NCI-H748 (cell line): ENCODE measurements at regions not wholly inside any gene's neighbourhood (a gene's known extent, or its start where the extent isn't known, plus 50 kb on each side); places are given as distances from the start of the nearest gene placed in this dataset.
A peak's percentile ranks its signal among the peaks of the same experiment; 100 is the strongest.
"Not testable (repeated sequence)": the region's sequence is repeated elsewhere in the genome, so short reads cannot be mapped to it uniquely, and the experiment has no call there.

Source experiments
- DNase-seq: peaks from one replicate; lab custom pipeline; 2025; ENCODE audit not compliant: unreplicated experiment; lab: John Stamatoyannopoulos, UW

DNA sequence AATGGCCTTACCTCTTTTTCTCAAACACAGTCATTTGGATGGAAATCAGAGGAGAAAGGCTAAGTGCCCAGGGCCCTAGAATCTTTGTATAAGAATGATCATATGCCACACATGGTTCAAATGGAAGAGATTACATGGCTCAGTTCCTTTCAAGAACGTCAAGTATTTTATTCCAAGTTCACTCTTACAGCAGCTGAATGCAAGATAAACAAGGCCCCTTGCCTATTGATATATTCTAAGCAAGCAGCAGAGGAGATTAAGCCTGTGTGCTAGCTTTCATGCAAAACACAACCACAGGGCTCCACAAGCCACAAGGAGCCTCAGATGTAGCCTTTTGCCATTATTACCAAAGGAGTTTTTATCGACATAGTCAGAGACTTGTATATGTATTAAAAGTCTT, 55.3 kb upstream of the SLCO6A1 start:
- DNase-seq: no peak

DNA sequence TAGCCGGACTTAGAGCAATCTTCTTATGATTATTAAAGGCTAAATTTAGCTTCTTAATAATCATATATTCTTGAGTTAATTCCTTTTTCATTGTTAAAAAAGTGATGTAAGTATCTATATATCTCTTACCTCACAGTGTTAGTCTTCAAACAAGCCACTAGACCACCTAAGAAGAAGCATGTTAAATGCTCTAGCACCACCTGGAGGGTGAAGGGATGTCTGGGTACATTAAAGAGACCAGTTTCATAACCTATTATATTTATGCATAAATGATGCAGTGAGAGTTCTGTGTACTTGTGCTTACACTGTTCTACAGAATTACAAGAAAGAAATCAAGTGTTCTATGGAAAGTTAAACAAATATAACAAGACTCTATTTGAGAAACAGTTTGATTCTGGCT, 55.9 kb upstream of the SLCO6A1 start:
- DNase-seq: peak; percentile 34

DNA sequence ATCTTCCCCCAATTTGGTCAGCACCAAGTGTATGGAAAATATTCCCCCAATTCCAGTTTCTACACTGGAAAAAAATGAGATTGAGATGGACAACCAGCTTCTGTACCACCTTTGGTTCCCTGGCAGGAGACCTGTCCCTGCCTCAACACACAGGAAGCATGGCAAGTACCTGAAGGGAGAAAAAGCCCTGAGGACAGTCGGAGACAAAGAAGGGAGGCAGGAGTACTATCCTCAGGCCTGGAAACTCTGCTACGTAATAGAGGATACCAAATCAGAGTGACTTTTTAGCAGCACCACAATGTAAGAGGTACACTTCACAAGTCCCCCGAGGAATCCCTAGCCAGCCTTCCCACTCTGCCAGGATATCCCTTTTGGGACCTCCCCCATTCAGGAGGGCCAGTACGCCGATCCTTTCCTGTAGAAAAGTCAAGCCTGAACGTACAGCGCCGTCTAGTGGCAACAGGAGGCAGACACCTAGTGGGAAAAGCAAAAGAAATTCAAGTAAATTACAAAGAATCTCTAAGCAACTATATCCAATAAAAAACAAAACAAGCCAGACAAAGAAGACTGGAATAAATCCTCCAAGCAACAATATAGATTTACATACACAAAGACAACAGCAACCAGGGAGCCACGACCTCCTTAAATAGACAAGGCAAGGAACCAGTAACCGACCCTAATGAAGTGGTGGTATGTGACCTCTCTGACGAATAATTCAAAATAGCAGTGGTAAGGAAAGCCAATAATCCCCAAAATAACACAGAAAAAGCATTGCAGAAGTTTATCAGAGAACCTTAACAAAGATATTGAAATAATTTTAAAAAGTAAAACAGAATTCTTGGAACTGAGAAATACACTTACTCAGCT, 63.3 kb upstream of the SLCO6A1 start:
- DNase-seq: peak; percentile 48

DNA sequence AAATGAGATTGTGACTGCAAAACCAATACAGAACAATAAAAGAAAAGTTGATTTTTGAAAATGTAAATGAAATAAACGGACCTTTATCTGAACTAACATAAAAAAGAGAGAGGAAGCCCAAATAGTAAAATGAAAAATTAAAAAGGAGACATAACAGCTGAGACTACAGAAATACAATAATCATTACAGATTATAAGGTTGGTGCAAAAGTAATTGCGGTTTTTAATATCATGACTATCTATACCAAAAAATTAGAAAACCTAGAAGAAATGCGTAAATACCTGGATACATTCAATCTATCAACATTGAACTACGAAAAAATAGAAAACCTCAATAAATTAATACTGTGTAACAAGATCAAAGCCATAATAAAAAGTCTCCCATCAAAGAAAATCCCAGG, 71.9 kb upstream of the SLCO6A1 start:
- no peak for DNase-seq

DNA sequence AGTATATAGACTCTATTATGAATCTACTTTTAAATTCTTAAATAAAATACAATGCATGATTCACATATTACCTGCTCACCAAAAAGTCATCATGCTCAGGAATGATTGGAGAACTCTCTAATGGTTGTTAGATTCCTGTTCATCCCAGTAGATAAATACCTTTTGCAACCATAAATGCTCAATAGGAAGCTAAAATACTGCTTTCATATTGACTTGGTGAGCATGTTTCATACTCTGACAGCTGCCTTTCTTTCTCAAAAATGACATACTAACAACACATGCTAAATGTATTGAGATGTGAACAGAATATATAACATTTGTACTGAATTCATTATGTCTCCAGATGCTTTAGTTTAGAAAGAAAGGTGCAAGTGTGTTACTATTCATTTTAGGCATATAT, 79.6 kb upstream of the SLCO6A1 start:
- no peak for DNase-seq

DNA sequence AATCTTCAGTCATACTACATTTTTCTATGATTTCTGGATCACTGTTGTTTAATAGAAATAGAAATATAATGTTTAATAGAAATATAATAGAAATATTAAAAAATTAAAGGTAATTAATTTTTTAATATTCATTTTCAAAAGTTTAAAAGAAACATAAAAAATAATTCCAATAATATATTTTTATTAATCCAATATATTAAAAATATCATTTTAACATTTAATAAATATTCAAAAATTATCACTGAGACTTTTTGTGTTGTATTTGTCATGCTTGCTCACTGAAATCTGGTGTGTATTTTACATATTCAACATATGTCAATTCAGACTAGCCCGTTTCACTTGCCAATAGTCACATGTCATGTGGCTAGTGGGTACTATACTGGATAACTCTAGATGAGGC, 80.6 kb upstream of the SLCO6A1 start:
- no peak for DNase-seq

DNA sequence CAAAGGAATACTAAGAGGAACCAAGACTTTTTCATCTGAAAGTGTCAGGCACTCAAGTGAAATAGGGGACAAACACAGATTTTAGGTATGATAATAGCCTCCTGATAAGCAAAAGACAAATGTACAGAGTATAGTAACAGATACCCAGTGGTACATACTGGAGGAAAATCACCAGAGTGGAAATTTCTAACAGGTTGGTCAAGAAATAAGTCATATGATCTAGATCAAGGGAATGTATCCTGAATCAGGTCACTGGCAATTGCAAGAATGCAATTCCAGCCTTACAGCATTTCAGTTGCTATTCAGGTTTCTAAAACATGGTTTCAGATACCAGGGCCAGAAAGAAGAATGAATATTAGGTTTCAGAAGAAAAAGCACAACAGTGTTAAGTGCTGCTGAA, 82.2 kb upstream of the SLCO6A1 start:
- no peak for DNase-seq

DNA sequence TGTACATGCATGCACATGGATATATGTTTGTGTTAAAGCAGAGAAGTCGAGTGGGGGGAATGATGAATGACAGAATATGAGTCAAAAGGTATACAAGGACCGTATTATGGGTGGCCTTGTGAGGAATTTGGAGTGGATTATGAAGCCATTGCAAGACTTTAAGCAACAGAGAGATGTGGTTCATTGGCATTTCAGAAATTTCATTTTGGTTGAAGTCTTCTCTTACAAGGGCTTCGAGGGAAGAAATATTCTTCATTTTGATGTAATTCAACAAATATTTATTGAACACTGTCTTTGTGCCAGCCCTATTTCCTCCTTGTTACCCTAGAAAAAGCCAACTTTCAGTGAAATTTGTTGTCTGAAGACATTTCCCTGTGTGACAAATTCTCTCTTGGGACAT, 83.9 kb upstream of the SLCO6A1 start:
- no peak for DNase-seq

DNA sequence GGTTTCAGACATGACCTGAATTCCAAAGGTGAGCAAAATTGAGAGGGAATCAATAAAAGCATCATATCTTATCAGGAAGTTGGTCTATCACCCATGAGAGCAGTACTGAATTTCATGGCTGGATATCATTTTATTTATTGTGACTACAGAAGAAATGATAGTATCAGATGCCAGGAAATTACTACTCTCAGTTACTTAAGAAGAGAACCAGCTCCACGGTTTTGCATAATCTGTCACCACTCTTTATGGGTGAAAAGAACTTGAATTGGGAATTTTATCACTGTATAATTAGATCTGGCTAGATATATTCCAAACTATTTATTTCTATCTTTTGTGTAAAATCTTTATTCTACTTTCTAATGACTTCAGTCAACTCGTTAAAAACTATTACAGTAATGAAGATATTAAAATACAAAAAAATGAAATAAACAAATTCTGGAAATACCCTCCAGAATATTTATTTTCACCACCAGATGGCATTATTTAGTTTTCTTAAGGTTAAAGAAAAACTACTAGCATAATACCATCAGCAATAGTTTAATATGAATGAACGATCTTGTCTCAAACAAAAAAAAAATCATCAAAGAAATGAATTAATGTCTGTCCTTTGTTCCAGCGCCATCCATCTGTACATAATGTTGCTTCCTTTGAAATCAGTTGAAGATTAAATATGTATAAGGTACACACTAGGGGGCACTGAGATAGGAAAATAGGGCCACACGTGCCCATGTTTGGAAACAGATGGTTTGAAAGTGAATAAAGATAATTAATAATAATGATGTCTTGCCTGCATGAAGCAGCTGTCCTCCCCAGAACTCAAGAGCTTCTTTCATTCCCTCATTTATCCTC, 84.7 kb upstream of the SLCO6A1 start:
- DNase-seq: peak; percentile 86

DNA sequence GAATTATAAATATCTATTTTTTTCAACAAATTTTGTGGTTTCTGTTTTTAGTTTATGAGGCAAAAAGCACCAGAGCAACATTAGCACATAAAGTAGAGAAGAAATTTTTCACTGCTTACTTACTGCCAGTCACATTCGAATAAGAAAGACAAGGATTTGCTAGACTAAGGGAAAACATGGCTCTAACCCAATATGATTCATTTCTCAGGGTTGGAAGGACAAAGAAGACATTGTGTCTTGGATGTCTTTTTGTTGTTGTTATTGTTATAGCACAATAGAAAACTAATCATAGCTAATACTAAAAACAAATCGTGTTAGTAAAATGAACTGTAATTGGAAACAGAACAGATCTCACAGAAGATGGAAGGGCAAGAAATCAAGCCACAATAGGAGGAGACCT, 90.9 kb upstream of the SLCO6A1 start:
- DNase-seq: no peak

DNA sequence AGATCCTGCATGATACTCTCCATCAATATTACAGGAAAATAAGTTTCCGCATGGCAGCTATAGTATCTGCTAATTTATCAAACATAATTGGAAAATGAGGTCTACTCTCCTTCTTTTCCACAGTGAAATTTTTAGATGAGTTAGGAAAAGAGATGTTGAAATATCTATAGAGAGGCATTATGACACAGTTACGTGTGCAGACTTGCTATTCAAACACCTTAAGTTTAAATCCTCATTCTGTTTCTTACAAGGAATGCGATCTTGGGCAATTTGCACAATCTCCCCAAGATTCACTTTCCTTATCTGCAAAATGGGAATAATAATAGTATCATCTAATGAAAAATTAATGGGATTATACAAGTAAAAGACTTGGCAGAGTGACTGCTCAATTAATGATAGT, 91.7 kb upstream of the SLCO6A1 start:
- DNase-seq: no peak

DNA sequence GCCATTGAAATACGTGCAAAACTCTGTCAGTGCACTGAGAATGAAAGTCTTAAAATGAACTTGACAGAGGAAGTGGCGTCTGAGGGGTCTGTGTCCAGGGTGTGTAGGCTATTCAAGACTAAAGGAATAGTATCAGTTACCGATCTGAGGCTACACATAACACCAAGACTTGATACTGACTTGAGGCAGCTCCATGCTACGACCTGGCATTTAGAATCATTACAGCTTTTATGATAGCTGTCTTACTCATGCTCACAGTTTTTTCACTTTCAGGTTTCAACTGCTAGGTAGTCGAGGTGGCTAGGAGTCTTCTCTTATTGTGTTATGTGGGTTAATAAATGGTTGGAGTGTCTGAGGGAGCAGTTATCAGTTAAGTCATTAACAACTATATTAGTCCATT, 92.8 kb upstream of the SLCO6A1 start:
- no peak for DNase-seq

DNA sequence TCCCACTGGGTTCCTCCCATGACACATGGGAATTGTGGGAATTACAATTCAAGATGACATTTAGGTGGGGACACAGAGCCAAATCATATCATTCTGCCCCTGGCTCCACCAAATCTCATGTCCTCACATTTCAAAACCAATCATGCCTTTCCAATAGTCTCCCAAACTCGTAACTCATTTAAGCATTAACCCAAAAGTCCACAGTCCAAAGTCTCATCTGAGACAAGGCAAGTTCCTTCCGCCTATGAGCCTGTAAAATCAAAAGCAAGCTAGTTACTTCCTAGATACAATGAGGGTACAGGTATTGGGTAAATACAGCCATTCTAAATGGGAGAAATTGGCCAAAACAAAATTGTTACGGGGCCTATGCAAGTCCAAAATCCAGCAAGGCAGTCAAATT, 93.8 kb upstream of the SLCO6A1 start:
- DNase-seq: not testable (repeated sequence)

DNA sequence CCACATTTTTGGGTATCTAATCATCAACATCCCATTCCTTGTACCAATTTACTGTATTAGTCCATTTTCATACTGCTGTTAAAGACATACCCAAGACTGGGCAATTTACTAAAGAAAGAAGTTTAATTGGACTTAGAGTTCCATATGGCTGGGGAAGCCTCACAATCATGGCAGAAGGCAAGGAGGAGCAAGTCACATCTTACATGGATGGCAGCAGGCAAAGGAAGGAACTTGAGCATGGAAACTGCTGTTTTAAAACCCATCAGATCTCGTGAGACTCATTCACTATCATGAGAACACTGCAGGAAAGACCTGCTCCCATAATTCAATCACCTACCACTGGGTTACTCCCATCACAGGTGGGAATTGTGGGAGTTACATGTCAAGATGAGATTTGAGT, 95.4 kb upstream of the SLCO6A1 start:
- no peak for DNase-seq

DNA sequence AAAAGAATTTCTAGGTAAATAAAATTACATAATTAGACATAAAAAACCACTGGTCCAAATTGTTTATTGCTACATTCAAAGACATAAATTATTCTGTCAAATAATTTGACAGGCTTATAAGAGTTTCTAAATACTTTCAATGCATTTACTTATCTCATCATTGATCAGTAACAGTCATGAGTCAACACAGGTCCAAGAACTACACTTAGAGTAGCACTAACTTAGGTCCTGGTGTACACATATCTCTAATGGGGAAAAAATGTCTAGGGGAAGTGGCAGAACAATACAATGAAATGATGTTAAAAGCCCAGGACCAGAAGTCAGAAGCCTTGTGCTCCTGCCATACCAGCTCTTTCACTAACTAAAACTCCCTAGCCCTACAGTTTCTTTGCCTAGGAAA, 96.5 kb upstream of the SLCO6A1 start:
- no peak for DNase-seq

DNA sequence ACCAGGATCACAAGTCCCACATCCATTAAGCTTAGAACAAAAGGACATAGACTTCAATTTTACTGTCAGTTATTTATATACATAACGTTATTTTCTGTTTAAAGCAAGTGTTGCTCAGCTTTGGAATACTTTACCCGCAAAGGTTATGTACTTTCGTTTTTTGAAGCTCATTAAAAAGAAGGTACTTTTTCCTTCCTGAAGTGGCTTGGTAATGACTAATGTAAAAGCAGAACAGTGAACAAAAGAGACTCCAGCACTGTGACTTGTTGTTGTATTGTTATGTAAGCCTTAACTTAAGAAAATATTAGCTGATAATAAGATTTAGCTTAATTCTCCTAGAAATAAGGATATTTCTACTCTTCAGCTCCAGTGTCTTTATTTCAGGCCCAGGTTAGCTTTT, 97.3 kb upstream of the SLCO6A1 start:
- no peak for DNase-seq

DNA sequence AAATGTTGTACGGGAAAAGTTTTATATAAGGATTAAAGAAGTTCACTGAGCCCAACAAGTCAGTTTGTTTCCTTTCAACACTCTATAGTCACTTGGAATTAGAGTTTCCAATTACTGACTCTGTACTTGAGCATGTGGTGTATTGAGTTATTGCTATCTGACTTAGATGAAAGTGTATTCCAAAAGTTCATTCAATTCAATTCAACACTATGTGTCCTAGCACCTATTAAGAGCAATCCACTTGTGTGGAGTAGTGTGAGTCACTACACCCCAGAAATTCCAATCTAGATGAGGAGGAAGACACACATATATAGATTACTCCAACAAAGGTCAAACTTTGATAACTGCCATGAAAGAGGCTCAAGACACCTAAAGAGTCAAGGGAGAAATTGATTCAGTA, 98.2 kb upstream of the SLCO6A1 start:
- no peak for DNase-seq

DNA sequence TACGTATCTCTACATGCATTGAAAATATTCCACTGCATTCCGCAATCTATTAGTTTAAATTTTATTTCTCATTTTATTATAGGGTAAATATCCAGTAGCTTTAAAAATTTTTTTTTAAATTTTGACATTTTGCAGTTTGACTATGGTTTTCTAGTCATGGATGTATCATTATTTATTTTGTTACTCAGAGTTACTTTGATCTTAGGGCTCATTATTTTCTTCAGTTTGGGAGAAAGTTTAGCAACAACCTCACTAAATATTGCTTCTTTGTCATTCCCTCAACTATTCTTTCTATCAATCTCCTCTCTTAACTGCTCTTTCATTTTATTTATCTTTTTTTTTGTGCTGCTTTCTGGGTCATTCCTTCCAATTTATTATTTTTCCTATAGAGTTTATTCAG, 100.5 kb upstream of the SLCO6A1 start:
- no peak for DNase-seq

DNA sequence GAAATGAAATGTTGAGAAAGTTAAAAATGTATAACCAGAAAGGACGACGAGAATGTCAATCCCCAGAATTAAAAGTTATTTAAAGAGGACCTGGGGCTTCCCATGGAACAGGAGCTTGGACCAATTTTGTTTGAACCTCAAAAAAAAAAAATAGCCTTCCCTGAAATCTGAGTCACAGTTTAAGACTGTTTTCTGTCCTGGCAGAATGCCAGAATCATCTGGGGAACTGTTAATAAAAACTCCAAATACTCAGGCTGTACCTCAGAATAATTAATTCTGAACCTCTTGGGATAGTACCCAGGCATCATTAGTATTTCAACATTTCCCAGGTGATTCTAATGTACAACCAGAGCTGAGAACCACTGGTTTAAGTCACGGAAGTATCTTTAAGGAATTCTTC, 102.2 kb upstream of the SLCO6A1 start:
- no peak for DNase-seq

DNA sequence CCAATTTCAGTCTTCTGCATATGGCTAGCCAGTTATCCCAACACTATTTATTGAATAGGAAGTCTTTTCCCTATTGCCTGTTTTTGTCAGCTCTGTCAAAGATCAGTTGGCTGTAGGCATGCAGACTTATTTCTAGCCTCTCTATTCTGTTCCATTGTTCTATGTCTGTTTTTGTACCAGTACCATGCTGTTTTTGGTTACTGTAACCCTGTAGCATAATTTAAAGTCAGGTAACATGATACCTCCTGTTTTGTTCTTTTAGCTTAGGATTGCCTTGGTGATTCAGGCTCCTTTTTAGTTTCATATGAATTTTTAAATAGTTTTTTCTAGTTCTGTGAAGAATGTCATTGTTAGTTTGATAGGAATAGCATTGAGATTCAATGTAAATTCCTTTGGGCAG, 104.9 kb upstream of the SLCO6A1 start:
- DNase-seq: peak; percentile 16

DNA sequence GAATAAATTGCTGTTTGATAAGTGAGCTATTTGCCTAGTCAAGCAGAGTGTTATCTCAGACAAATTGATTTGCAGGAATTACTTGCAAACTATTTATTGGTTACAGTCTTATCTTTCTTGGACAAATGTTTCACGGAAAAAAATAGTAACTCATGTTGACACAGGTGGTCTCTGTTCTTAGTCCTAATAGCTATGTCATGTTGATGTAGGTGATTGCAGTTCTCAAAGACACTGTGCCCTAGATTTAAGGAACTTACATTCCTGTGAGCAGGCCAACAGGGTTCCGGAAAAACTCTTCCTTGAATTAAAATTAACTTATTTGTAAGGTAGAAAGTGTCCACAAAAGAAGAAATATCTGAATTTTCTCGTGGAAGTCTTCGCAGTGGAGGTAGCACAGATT, 109.6 kb upstream of the SLCO6A1 start:
- no peak for DNase-seq

DNA sequence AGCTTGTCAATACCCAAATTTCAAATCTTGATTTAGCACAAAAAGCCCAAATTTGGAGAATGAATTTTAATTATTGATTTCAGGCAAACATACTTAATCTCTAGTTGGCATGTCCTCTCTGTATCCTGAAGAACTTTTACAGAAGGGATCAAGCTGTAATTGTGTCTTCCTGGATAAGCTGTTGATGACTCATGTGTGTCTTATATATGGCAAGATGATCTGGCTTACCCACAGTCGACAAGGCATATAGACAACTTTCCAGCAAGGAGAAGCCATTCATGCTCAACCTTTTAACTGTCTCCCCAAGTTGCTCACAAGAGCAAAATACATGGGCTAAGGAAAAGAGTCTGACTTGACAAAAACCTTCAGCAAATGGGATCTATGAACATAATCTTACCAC, 112.5 kb upstream of the SLCO6A1 start:
- no peak for DNase-seq
